ENCODE measurements at regions not wholly inside any gene's neighbourhood (a gene's known extent, or its start where the extent isn't known, plus 50 kb on each side); places are given as distances from the start of the nearest gene placed in this dataset.

DNA sequence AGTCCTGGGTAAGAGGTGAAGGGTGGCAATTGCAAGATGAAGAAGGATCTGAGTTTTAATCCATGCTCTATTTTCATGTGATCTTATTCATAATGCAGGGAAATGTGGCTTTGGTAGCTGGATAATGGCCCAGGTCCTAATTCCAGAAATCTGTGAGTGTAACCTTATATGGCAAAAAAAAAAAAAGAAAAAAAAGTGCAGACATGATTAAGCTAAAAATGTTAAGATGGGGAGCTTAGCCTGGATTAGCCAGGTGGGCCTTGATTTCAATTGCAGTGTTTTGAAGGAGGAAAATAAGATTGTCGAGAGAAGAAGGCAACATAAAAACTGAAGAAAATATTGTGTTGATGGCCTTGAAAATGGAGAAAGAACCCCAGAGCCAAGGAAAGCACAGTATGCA is 867.7 kb upstream of the HS3ST1 start (continued):
- TF ChIP-seq, protein P1, sequence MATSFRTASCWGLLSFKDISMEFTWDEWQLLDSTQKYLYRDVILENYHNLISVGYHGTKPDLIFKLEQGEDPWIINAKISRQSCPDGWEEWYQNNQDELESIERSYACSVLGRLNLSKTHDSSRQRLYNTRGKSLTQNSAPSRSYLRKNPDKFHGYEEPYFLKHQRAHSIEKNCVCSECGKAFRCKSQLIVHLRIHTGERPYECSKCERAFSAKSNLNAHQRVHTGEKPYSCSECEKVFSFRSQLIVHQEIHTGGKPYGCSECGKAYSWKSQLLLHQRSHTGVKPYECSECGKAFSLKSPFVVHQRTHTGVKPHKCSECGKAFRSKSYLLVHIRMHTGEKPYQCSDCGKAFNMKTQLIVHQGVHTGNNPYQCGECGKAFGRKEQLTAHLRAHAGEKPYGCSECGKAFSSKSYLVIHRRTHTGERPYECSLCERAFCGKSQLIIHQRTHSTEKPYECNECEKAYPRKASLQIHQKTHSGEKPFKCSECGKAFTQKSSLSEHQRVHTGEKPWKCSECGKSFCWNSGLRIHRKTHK (tag by site-specific recombination; IDR thresholded peaks at IDR 0.05) = no peak
- TF ChIP-seq ZBTB48 (tag by site-specific recombination; IDR thresholded peaks at IDR 0.05) = no peak
- TF ChIP-seq ZNF548 (tag by site-specific recombination; IDR thresholded peaks at IDR 0.05) = no peak
- no peak for TF ChIP-seq KLF10 (tag by site-specific recombination; IDR thresholded peaks at IDR 0.05)

- no peak for TF ChIP-seq ZNF280D (tag by site-specific recombination; IDR thresholded peaks at IDR 0.05)
- no peak for TF ChIP-seq ZBTB1 (tag by site-specific recombination; IDR thresholded peaks at IDR 0.05)
- TF ChIP-seq, protein P2, sequence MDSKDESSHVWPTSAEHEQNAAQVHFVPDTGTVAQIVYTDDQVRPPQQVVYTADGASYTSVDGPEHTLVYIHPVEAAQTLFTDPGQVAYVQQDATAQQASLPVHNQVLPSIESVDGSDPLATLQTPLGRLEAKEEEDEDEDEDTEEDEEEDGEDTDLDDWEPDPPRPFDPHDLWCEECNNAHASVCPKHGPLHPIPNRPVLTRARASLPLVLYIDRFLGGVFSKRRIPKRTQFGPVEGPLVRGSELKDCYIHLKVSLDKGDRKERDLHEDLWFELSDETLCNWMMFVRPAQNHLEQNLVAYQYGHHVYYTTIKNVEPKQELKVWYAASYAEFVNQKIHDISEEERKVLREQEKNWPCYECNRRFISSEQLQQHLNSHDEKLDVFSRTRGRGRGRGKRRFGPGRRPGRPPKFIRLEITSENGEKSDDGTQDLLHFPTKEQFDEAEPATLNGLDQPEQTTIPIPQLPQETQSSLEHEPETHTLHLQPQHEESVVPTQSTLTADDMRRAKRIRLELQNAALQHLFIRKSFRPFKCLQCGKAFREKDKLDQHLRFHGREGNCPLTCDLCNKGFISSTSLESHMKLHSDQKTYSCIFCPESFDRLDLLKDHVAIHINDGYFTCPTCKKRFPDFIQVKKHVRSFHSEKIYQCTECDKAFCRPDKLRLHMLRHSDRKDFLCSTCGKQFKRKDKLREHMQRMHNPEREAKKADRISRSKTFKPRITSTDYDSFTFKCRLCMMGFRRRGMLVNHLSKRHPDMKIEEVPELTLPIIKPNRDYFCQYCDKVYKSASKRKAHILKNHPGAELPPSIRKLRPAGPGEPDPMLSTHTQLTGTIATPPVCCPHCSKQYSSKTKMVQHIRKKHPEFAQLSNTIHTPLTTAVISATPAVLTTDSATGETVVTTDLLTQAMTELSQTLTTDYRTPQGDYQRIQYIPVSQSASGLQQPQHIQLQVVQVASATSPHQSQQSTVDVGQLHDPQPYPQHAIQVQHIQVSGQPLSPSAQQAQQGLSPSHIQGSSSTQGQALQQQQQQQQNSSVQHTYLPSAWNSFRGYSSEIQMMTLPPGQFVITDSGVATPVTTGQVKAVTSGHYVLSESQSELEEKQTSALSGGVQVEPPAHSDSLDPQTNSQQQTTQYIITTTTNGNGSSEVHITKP (tag by site-specific recombination; IDR thresholded peaks at IDR 0.05) = no peak
- TF ChIP-seq ZNF24 (tag by site-specific recombination; IDR thresholded peaks at IDR 0.05) = no peak
- no peak for TF ChIP-seq GFI1B (tag by site-specific recombination; IDR thresholded peaks at IDR 0.05)
- TF ChIP-seq ZNF133 (tag by site-specific recombination; IDR thresholded peaks at IDR 0.05) = no peak
- no peak for TF ChIP-seq SP2 (tag by site-specific recombination; IDR thresholded peaks at IDR 0.05)
- TF ChIP-seq GLIS2 (tag by site-specific recombination; IDR thresholded peaks at IDR 0.05) = no peak
- TF ChIP-seq ZBTB44 (tag by site-specific recombination; IDR thresholded peaks at IDR 0.05) = no peak
- no peak overlapping the region for H3K4me3 ChIP-seq (ENCODE audit: low read depth, low read length)
- POLR2A ChIA-PET = no interaction called here
- no peaks in the 10 kb centered on the region for H3K9me3 ChIP-seq (ENCODE audit: control insufficient read depth, insufficient read depth, low read depth, low read length)
- H3K36me3 ChIP-seq (ENCODE audit: control insufficient read depth in 2 of 2, insufficient read depth in 1 of 2, low read length in 2 of 2) = no peaks in the 10 kb centered on the region
- CTCF ChIA-PET = no interaction called here
- H3K27ac ChIP-seq (ENCODE audit: extremely low read depth, low read depth, low read length) = no peak overlapping the region
- no peaks in the 10 kb centered on the region for H3K4me1 ChIP-seq (ENCODE audit: control insufficient read depth, insufficient read depth, low read length)
Measured at GRCh38 chr4:12293906-12294525, 865.3 kb upstream of the HS3ST1 start.

DNA sequence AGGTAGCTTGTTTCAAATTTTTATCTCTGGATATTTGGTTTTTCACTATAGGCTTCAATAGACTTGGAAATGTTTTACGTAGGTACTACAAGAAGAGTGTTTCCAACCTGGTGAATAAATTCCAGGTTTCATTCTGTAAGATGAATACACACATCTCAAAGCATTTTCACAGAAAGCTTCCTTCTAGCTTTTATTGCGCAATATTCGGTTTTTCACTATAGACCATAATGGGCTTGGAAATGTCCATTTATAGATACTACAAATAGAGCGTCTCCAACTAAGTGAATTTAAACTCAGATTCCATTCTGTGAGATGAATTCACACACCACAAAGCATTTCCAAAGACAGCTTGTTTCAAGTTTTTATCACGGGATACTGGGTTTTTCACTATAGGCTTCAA is 857.7 kb upstream of the HS3ST1 start:
- CTCF ChIA-PET = interaction anchor here (0.6 kb wide), 1 partner anchor 347 kb away, joined by 3 read pairs; no protein-coding TSS in a partner anchor

More for the DNA sequence above, 857.7 kb upstream of the HS3ST1 start:
- H3K27ac ChIP-seq (ENCODE audit: extremely low read depth, low read depth, low read length) = no peak overlapping the region
- H3K4me3 ChIP-seq (ENCODE audit: low read depth, low read length) = no peak overlapping the region
- H3K9me3 ChIP-seq (ENCODE audit: control insufficient read depth, insufficient read depth, low read depth, low read length) = no peaks in the 10 kb centered on the region; the same call in 1 of the 2 replicates
- H3K4me1 ChIP-seq (ENCODE audit: control insufficient read depth, insufficient read depth, low read length) = no peaks in the 10 kb centered on the region
- POLR2A ChIA-PET = no interaction called here
- H3K36me3 ChIP-seq (ENCODE audit: control insufficient read depth in 2 of 2, insufficient read depth in 1 of 2, low read length in 2 of 2) = no peaks in the 10 kb centered on the region
- no peak for TF ChIP-seq ZBTB1 (tag by site-specific recombination; IDR thresholded peaks at IDR 0.05)
- TF ChIP-seq, protein P3, sequence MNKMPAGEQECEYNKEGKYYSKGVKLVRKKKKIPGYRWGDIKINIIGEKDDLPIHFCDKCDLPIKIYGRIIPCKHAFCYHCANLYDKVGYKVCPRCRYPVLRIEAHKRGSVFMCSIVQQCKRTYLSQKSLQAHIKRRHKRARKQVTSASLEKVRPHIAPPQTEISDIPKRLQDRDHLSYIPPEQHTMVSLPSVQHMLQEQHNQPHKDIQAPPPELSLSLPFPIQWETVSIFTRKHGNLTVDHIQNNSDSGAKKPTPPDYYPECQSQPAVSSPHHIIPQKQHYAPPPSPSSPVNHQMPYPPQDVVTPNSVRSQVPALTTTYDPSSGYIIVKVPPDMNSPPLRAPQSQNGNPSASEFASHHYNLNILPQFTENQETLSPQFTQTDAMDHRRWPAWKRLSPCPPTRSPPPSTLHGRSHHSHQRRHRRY (tag by site-specific recombination; IDR thresholded peaks at IDR 0.05) = no peak
